ENCODE measurements at regions not wholly inside any gene's neighbourhood (a gene's known extent, or its start where the extent isn't known, plus 50 kb on each side); places are given as distances from the start of the nearest gene placed in this dataset.
"Not testable (repeated sequence)": the region's sequence is repeated elsewhere in the genome, so short reads cannot be mapped to it uniquely, and the experiment has no call there.

GRCh38 chr9:74085384-74086037 is 411.6 kb upstream of the RORB start:
- CTCF ChIA-PET: interaction anchor here (0.6 kb wide), 1 partner anchor 1779 kb away, joined by 3 read pairs; no protein-coding TSS in a partner anchor
- in situ Hi-C loops (cut with MboI; ENCODE audit: low sequenced_read_pairs): not testable (repeated sequence)

GRCh38 chr9:74090921-74091320 is 406.2 kb upstream of the RORB start:
- H3K9me1 ChIP-seq (ENCODE audit: insufficient read depth, low read length); POLR2A ChIA-PET (ENCODE audit: unreplicated experiment); dilution Hi-C loops (cut with HindIII; ENCODE audit: low sequenced_read_pairs, unreplicated experiment); H3K79me1 ChIP-seq (ENCODE audit: low read depth in 1 of 2, low read length in 2 of 2); H4K91ac ChIP-seq (ENCODE audit: insufficient read depth, low read depth, low read length); CTCF ChIA-PET; in situ Hi-C loops (cut with MboI; ENCODE audit: low sequenced_read_pairs); H3K4ac ChIP-seq (ENCODE audit: low read depth, low read length); H2BK20ac ChIP-seq (ENCODE audit: low read depth, low read length); H3K18ac ChIP-seq (ENCODE audit: low read depth, low read length); H2BK120ac ChIP-seq (ENCODE audit: low read depth, low read length); H3K27me3 ChIP-seq (ENCODE audit: control insufficient read depth, insufficient read depth, low read length); H3K9ac ChIP-seq (ENCODE audit: low read depth, low read length); H2AK5ac ChIP-seq (ENCODE audit: low read depth, low read length); H2AK9ac ChIP-seq (replicated peaks; ENCODE audit: low read depth, low read length, poor library complexity); H3K23ac ChIP-seq (ENCODE audit: low read depth, low read length); H3K4me1 ChIP-seq (ENCODE audit: control insufficient read depth, insufficient read depth, low read length); H2AFZ ChIP-seq (replicated peaks; ENCODE audit: low read length, poor library complexity); H2BK5ac ChIP-seq (ENCODE audit: low read depth, low read length, poor library complexity, severe bottlenecking); H3K27ac ChIP-seq (ENCODE audit: insufficient read depth, low read length); H3K4me2 ChIP-seq (ENCODE audit: low read depth, low read length); H3K14ac ChIP-seq (replicated peaks; ENCODE audit: low read depth, low read length); DNase-seq; H3K36me3 ChIP-seq (ENCODE audit: control insufficient read depth, insufficient read depth, low read length); H3K56ac ChIP-seq (ENCODE audit: extremely low read depth, insufficient read depth, low read length); BruUV-seq (replicated peaks); H3K9me3 ChIP-seq (ENCODE audit: control insufficient read depth, insufficient read depth, low read length); H2BK15ac ChIP-seq (ENCODE audit: low read depth, low read length); ATAC-seq (ENCODE audit: low read depth); intact Hi-C loops (cut with micrococcal nuclease); H4K5ac ChIP-seq (ENCODE audit: low read depth, low read length); H4K8ac ChIP-seq (ENCODE audit: low read depth in 2 of 2, low read length in 2 of 2); H4K20me1 ChIP-seq (ENCODE audit: insufficient read depth, low read length); H3K4me3 ChIP-seq (ENCODE audit: insufficient read depth, low read depth, low read length): not testable (repeated sequence)
- WGBS, 2 experiments (ENCODE audit: extremely low coverage in 2 of 2, insufficient read length in 1 of 2): no CpG with 5 or more reads among the region's 3 CpGs

More at GRCh38 chr9:74085384-74086037, 411.6 kb upstream of the RORB start:
- H3K23ac ChIP-seq (ENCODE audit: low read depth, low read length); H3K18ac ChIP-seq (ENCODE audit: low read depth, low read length); H2BK120ac ChIP-seq (ENCODE audit: low read depth, low read length); POLR2A ChIA-PET (ENCODE audit: unreplicated experiment); H3K27me3 ChIP-seq (ENCODE audit: control insufficient read depth, insufficient read depth, low read length); H2AK9ac ChIP-seq (replicated peaks; ENCODE audit: low read depth, low read length, poor library complexity); H2AFZ ChIP-seq (replicated peaks; ENCODE audit: low read length, poor library complexity); H3K56ac ChIP-seq (ENCODE audit: extremely low read depth, insufficient read depth, low read length); H3K14ac ChIP-seq (replicated peaks; ENCODE audit: low read depth, low read length); H3K9me1 ChIP-seq (ENCODE audit: insufficient read depth, low read length); H4K8ac ChIP-seq (ENCODE audit: low read depth in 2 of 2, low read length in 2 of 2); H3K9me3 ChIP-seq (ENCODE audit: control insufficient read depth, insufficient read depth, low read length); H2BK15ac ChIP-seq (ENCODE audit: low read depth, low read length); H4K91ac ChIP-seq (ENCODE audit: insufficient read depth, low read depth, low read length); H3K4me2 ChIP-seq (ENCODE audit: low read depth, low read length); H2BK5ac ChIP-seq (ENCODE audit: low read depth, low read length, poor library complexity, severe bottlenecking); H3K36me3 ChIP-seq (ENCODE audit: control insufficient read depth, insufficient read depth, low read length); BruUV-seq (replicated peaks); H3K4me3 ChIP-seq (ENCODE audit: insufficient read depth, low read depth, low read length); H3K9ac ChIP-seq (ENCODE audit: low read depth, low read length); H3K4ac ChIP-seq (ENCODE audit: low read depth, low read length); H3K27ac ChIP-seq (ENCODE audit: insufficient read depth, low read length); intact Hi-C loops (cut with micrococcal nuclease); ATAC-seq (ENCODE audit: low read depth); H3K4me1 ChIP-seq (ENCODE audit: control insufficient read depth, insufficient read depth, low read length); H2BK20ac ChIP-seq (ENCODE audit: low read depth, low read length); H4K5ac ChIP-seq (ENCODE audit: low read depth, low read length); H3K79me1 ChIP-seq (ENCODE audit: low read depth in 1 of 2, low read length in 2 of 2); DNase-seq; H2AK5ac ChIP-seq (ENCODE audit: low read depth, low read length); dilution Hi-C loops (cut with HindIII; ENCODE audit: low sequenced_read_pairs, unreplicated experiment); H4K20me1 ChIP-seq (ENCODE audit: insufficient read depth, low read length): not testable (repeated sequence)
- no CpG with 5 or more reads among the region's 8 CpGs for WGBS, 2 experiments (ENCODE audit: extremely low coverage in 2 of 2, insufficient read length in 1 of 2)

Data from IMR-90 (cell line).